GM23248 (cell line): ENCODE measurements at regions not wholly inside any gene's neighbourhood (a gene's known extent, or its start where the extent isn't known, plus 50 kb on each side); places are given as distances from the start of the nearest gene placed in this dataset.

ENCODE experiments used
- EZH2 ChIP-seq: fragments of 200-600 bp; sonication (generic); IDR thresholded peaks from 2 replicates; pipeline ENCODE4 v1.6.1; 2018; ENCODE audit warnings: antibody characterized with exemption, mild to moderate bottlenecking; ENCODE audit not compliant: insufficient read depth, poor library complexity, severe bottlenecking
- EZH2phosphoT487 ChIP-seq: fragments of 200-600 bp; sonication (generic); IDR thresholded peaks from 2 replicates; pipeline ENCODE4 v1.6.1; 2018; ENCODE audit warnings: antibody characterized with exemption, moderate library complexity, mild to moderate bottlenecking, low read depth; ENCODE audit not compliant: insufficient read depth

DNA sequence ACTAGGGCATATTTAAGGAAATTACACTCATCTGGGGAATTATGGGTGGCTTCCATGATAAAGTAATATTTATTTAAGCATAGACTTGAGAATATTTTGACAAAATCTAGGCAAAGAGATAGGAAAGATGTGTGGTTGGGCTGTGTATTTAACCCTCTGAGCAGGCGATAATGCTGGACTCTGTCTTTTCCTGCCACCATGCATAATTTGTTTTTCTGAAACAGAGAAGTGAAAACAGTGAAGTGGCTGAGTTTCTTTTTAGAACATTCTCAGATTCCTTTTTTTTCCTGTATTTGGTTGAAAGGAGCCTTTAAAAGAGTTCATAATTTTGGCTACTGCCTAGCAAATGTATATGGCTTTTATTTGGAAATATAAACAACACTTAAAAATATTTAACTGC lies 104.8 kb upstream of the CDH19 start:
- TF ChIP-seq EZH2phosphoT487 = no peak
- no peak for TF ChIP-seq EZH2
